ENCODE measurements at regions not wholly inside any gene's neighbourhood (a gene's known extent, or its start where the extent isn't known, plus 50 kb on each side); places are given as distances from the start of the nearest gene placed in this dataset.

GRCh38 chr2:129142465-129142864 is 823.8 kb upstream of the HS6ST1 start:
- DNase-seq (ENCODE audit: low read depth): no peak

GRCh38 chr2:129144082-129144791 is 825.6 kb upstream of the HS6ST1 start:
- no peak for DNase-seq (ENCODE audit: low read depth)

GRCh38 chr2:129152514-129152913 is 827.0 kb upstream of the RAB6C start:
- no peak for DNase-seq (ENCODE audit: low read depth)

- no peak for DNase-seq (ENCODE audit: low read depth)
These were observed 818.6 kb upstream of the RAB6C start for GRCh38 chr2:129160879-129161278.

GRCh38 chr2:129164220-129164949 is 815.1 kb upstream of the RAB6C start:
- DNase-seq (ENCODE audit: low read depth): no peak

- no peak for DNase-seq (ENCODE audit: low read depth)
These were observed 814.5 kb upstream of the RAB6C start for GRCh38 chr2:129165006-129165405.

- DNase-seq (ENCODE audit: low read depth): no peak
These were observed 812.0 kb upstream of the RAB6C start for GRCh38 chr2:129167456-129167855.

GRCh38 chr2:129170570-129170969 is 808.9 kb upstream of the RAB6C start:
- no peak for DNase-seq (ENCODE audit: low read depth)

- DNase-seq (ENCODE audit: low read depth): no peak
These were observed 805.3 kb upstream of the RAB6C start for GRCh38 chr2:129174143-129174542.

GRCh38 chr2:129175051-129175450 is 804.4 kb upstream of the RAB6C start:
- DNase-seq (ENCODE audit: low read depth): no peak

- no peak for DNase-seq (ENCODE audit: low read depth)
These were observed 803.1 kb upstream of the RAB6C start for GRCh38 chr2:129176375-129176774.

GRCh38 chr2:129178356-129178755 is 801.1 kb upstream of the RAB6C start:
- no peak for DNase-seq (ENCODE audit: low read depth)

GRCh38 chr2:129179199-129179598 is 800.3 kb upstream of the RAB6C start:
- DNase-seq (ENCODE audit: low read depth): no peak

GRCh38 chr2:129180124-129180716 is 799.2 kb upstream of the RAB6C start:
- no peak for DNase-seq (ENCODE audit: low read depth)

GRCh38 chr2:129181433-129181832 is 798.0 kb upstream of the RAB6C start:
- no peak for DNase-seq (ENCODE audit: low read depth)

GRCh38 chr2:129181963-129182362 is 797.5 kb upstream of the RAB6C start:
- no peak for DNase-seq (ENCODE audit: low read depth)

GRCh38 chr2:129187343-129187742 is 792.1 kb upstream of the RAB6C start:
- DNase-seq (ENCODE audit: low read depth): no peak

- no peak for DNase-seq (ENCODE audit: low read depth)
These were observed 791.0 kb upstream of the RAB6C start for GRCh38 chr2:129188451-129188850.

- DNase-seq (ENCODE audit: low read depth): no peak
These were observed 789.7 kb upstream of the RAB6C start for GRCh38 chr2:129189617-129190319.

- DNase-seq (ENCODE audit: low read depth): no peak
These were observed 789.0 kb upstream of the RAB6C start for GRCh38 chr2:129190494-129190893.

GRCh38 chr2:129191530-129191929 is 787.9 kb upstream of the RAB6C start:
- DNase-seq (ENCODE audit: low read depth): no peak

GRCh38 chr2:129192117-129192516 is 787.3 kb upstream of the RAB6C start:
- no peak for DNase-seq (ENCODE audit: low read depth)

GRCh38 chr2:129192841-129193253 is 786.6 kb upstream of the RAB6C start:
- DNase-seq (ENCODE audit: low read depth): no peak
